SH-SY5Y (cell line): ENCODE measurements at regions not wholly inside any gene's neighbourhood (a gene's known extent, or its start where the extent isn't known, plus 50 kb on each side); places are given as distances from the start of the nearest gene placed in this dataset.

Experiments used
- GATA2 ChIP-seq: IDR thresholded peaks from 2 replicates; pipeline ENCODE4 v1.6.1; 2011; ENCODE audit warnings: mild to moderate bottlenecking, low read depth, low read length
- GATA3 ChIP-seq: IDR thresholded peaks from 2 replicates; pipeline ENCODE4 v1.6.1; 2011; ENCODE audit warnings: low read depth, mild to moderate bottlenecking, low read length, moderate library complexity

GRCh38 chr4:111400741-111401140, 744.5 kb upstream of the FAM241A start:
- TF ChIP-seq GATA3 (no peak), GATA2 (no peak)
